Body of pancreas (tissue), 4 donors: ENCODE measurements at regions not wholly inside any gene's neighbourhood (a gene's known extent, or its start where the extent isn't known, plus 50 kb on each side); places are given as distances from the start of the nearest gene placed in this dataset.

Experiments used
- ATAC-seq: fragments of 150-250 bp; one replicate; pipeline ENCODE4 v1.9.1; 2016
- DNase-seq, 4 donors: peaks; one replicate each; pipeline ENCODE4 v3.0.0-alpha.2; 2019
- H3K27ac ChIP-seq, 4 donors: fragments of 200-600 bp; sonication (generic); 1 replicate in 3 of 4; 2 replicates in 1 of 4; pipeline versions ENCODE4 v1.5.1 to v1.6.1; 2016 to 2019; ENCODE audit warnings: mild to moderate bottlenecking in 1 of 4, mixed read lengths in 1 of 4, moderate library complexity in 1 of 4
- H3K27me3 ChIP-seq, 2 donors: fragments of 200-600 bp; sonication (generic); one replicate each; pipeline ENCODE4 v1.6.0; 2016; ENCODE audit warnings: mild to moderate bottlenecking in 1 of 2
- H3K36me3 ChIP-seq, 2 donors: fragments of 200-600 bp; sonication (generic); replicated peaks in 1 of 2; 2 replicates each; pipeline ENCODE4 v1.5.1; 2016; ENCODE audit warnings: low read depth in 2 of 2; ENCODE audit not compliant: insufficient read depth in 1 of 2
- H3K4me1 ChIP-seq: fragments of 200-600 bp; sonication (generic); one replicate; pipeline ENCODE4 v1.6.0; 2016
- H3K4me3 ChIP-seq, 2 donors: fragments of 200-600 bp; sonication (generic); 1 replicate in 1 of 2; 2 replicates in 1 of 2; pipeline ENCODE4 v1.5.1; 2016 to 2019
- H3K9me3 ChIP-seq, 3 donors: fragments of 200-600 bp; sonication (generic); 1 replicate in 2 of 3; 2 replicates in 1 of 3; pipeline ENCODE4 v1.5.1; 2016
- CTCF ChIP-seq, 7 experiments: fragments of 450-650 bp in 4 of 7; fragments of 200-600 bp in 3 of 7; sonication (generic) in 3 of 7; IDR thresholded peaks; one replicate each; pipeline ENCODE4 v1.5.1; 2016 to 2019; ENCODE audit warnings: antibody characterized with exemption in 7 of 7
- POLR2A ChIP-seq, 3 donors: fragments of 450-650 bp; IDR thresholded peaks; one replicate each; pipeline ENCODE4 v1.6.1; 2016; ENCODE audit warnings: antibody characterized with exemption in 3 of 3, mild to moderate bottlenecking in 2 of 3
- WGBS, 2 donors: methylation state at CpG; one replicate each; pipeline ENCODE4 v1.1.5; 2017; 5-methylcytosine and 5-hydroxymethylcytosine counted together
- intact Hi-C: fragments of 100-400 bp; cut with DNase I; formaldehyde crosslinking; loops from one replicate; pipeline ENCODE4 v1.15.1; 2023

- ATAC-seq (no peak), DNase-seq (no peak)
- no peaks in the 10 kb centered on the region for H3K4me1 ChIP-seq
- no peak for TF ChIP-seq POLR2A (IDR thresholded peaks at IDR 0.05)
- no peak for TF ChIP-seq CTCF (IDR thresholded peaks at IDR 0.05)
- no peaks in the 10 kb centered on the region for H3K27me3 ChIP-seq
- H3K9me3 ChIP-seq, result no peaks in the 10 kb centered on the region
- H3K4me3 ChIP-seq, result no peak overlapping the region
- 66 to 69% methylated on average over 5 of the region's 5 CpGs for WGBS, 2 donors
- no peak overlapping the region for H3K27ac ChIP-seq
- intact Hi-C loops, result no loop called here
- no peaks in the 10 kb centered on the region for H3K36me3 ChIP-seq
Measured at GRCh38 chr2:22691666-22692065, 693.3 kb upstream of the KLHL29 start.

- intact Hi-C loops, result no loop called here
- H3K27ac ChIP-seq, result no peak overlapping the region
- WGBS, 2 donors, result 72 to 81% methylated on average over 2 of the region's 2 CpGs
- no peak overlapping the region for H3K4me3 ChIP-seq
- H3K4me1 ChIP-seq, result no peaks in the 10 kb centered on the region
- no peaks in the 10 kb centered on the region for H3K36me3 ChIP-seq
- no peaks in the 10 kb centered on the region for H3K27me3 ChIP-seq
- DNase-seq (no peak), ATAC-seq (no peak)
- TF ChIP-seq CTCF (IDR thresholded peaks at IDR 0.05) (no peak), POLR2A (IDR thresholded peaks at IDR 0.05) (no peak)
- no peaks in the 10 kb centered on the region for H3K9me3 ChIP-seq
Measured at GRCh38 chr2:22692746-22693145, 692.2 kb upstream of the KLHL29 start.

DNA sequence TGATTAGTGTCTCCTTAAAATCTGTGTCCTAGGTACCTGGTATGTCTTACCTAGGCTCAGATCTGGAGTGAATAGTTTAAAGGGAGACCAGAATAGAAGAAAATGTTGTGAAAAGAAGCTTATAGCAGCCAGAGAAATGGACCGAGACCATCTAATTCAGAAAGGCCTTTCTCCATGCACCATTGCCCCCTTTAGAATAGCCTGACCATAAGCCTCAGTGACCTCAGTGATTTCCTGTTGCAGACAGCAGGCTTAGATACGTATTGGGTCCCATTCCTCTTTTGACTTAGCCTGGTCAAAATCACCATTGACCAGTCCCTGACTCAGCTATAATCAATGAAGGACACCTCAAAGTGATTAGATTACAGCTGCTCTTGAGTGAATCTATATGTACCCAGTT, 690.7 kb upstream of the KLHL29 start:
- no peak for ATAC-seq
- WGBS, 2 donors, result 86 to 91% methylated on average over 2 of the region's 2 CpGs
- no peak for TF ChIP-seq POLR2A (IDR thresholded peaks at IDR 0.05)
- TF ChIP-seq CTCF (IDR thresholded peaks at IDR 0.05), result no peak
- intact Hi-C loops, result no loop called here
- no peak for DNase-seq
- Histone ChIP-seq H3K4me1 (no peaks in the 10 kb centered on the region), H3K27ac (no peak overlapping the region), H3K4me3 (no peak overlapping the region), H3K9me3 (no peaks in the 10 kb centered on the region), H3K27me3 (no peaks in the 10 kb centered on the region), H3K36me3 (no peaks in the 10 kb centered on the region)

- DNase-seq (no peak), ATAC-seq (no peak)
- 43 to 56% methylated on average over 1 of the region's 1 CpG for WGBS, 2 donors
- Histone ChIP-seq H3K4me1 (no peaks in the 10 kb centered on the region), H3K9me3 (no peaks in the 10 kb centered on the region), H3K27ac (no peak overlapping the region), H3K4me3 (no peak overlapping the region), H3K27me3 (no peaks in the 10 kb centered on the region), H3K36me3 (no peaks in the 10 kb centered on the region)
- intact Hi-C loops, result no loop called here
- TF ChIP-seq POLR2A (IDR thresholded peaks at IDR 0.05) (no peak), CTCF (IDR thresholded peaks at IDR 0.05) (no peak)
Measured at GRCh38 chr2:22694856-22695255, 690.1 kb upstream of the KLHL29 start.

- Histone ChIP-seq H3K4me3 (no peak overlapping the region), H3K4me1 (no peaks in the 10 kb centered on the region), H3K9me3 (no peaks in the 10 kb centered on the region), H3K36me3 (no peaks in the 10 kb centered on the region), H3K27me3 (no peaks in the 10 kb centered on the region), H3K27ac (no peak overlapping the region)
- DNase-seq (no peak), ATAC-seq (no peak)
- WGBS, 2 donors, result 57 to 64% methylated on average over 4 of the region's 4 CpGs
- TF ChIP-seq POLR2A (IDR thresholded peaks at IDR 0.05), result no peak
- TF ChIP-seq CTCF (IDR thresholded peaks at IDR 0.05), result no peak
- intact Hi-C loops, result no loop called here
Measured at GRCh38 chr2:22697054-22697788, 687.8 kb upstream of the KLHL29 start.
